HepG2 (cell line): ENCODE measurements at regions not wholly inside any gene's neighbourhood (a gene's known extent, or its start where the extent isn't known, plus 50 kb on each side); places are given as distances from the start of the nearest gene placed in this dataset.
"Not testable (repeated sequence)": the region's sequence is repeated elsewhere in the genome, so short reads cannot be mapped to it uniquely, and the experiment has no call there.

Experiments
- ATAC-seq: fragments of 200-7000 bp; cut with Tn5 transposase; 3 replicates; pipeline ENCODE4 v1.9.1; 2020; ENCODE audit warnings: mild to moderate bottlenecking, moderate library complexity
- BruUV-seq: library from RNA; stranded (reverse); fragments of 400-500 nt; replicated peaks from 2 replicates; lab custom pipeline; 2021; lab: Mats Ljungman, UMichigan
- CTCF ChIA-PET: fragments of 300-600 bp; formaldehyde crosslinking; extraction: SDS; loops from one replicate; lab custom pipeline; 2021; ENCODE audit warnings: low total read pairs, inconsistent platforms, low intra/inter-chr PET ratio; lab: Yijun Ruan, JAX
- POLR2A ChIA-PET: fragments of 350-600 bp; sonication (Branson Sonifier 250); formaldehyde crosslinking; loops from one replicate; lab custom pipeline; 2020; ENCODE audit warnings: antibody characterized with exemption, inconsistent platforms; lab: Yijun Ruan, JAX
- DNase-seq: peaks from one replicate; pipeline ENCODE4 v3.0.0-alpha.2; 2015; ENCODE audit warnings: low spot score
- FAIRE-seq: peaks from 3 replicates; lab custom pipeline; 2011; peaks lifted over from hg19 to GRCh38; lab: Jason Lieb, UNC
- H2AFZ ChIP-seq: one replicate; pipeline ENCODE4 v1.6.1; 2011; ENCODE audit warnings: low read length, inconsistent platforms
- H3K27ac ChIP-seq: fragments of 300-600 bp; 3 replicates; pipeline ENCODE4 v1.8.0; 2011; ENCODE audit warnings: mixed run types, mild to moderate bottlenecking, mixed read lengths, low read length, inconsistent platforms; ENCODE audit not compliant: insufficient read depth; ENCODE audit errors: extremely low read length
- H3K27me3 ChIP-seq, 2 experiments: fragments of 200-600 bp in 1 of 2; 2 replicates in 1 of 2; 3 replicates in 1 of 2; pipeline versions ENCODE4 v1.6.0 to v1.8.0; 2011; ENCODE audit warnings: low read length in 2 of 2, mild to moderate bottlenecking in 2 of 2, moderate library complexity in 2 of 2, inconsistent platforms in 1 of 2; ENCODE audit not compliant: insufficient read depth in 2 of 2, control insufficient read depth in 1 of 2
- H3K36me3 ChIP-seq, 2 experiments: fragments of 200-600 bp in 1 of 2; replicated peaks in 1 of 2; 2 replicates in 1 of 2; 3 replicates in 1 of 2; pipeline versions ENCODE4 v1.5.1 to v1.8.0; 2011; ENCODE audit warnings: low read length in 2 of 2, inconsistent platforms in 1 of 2; ENCODE audit not compliant: insufficient read depth in 2 of 2, control insufficient read depth in 1 of 2
- H3K4me1 ChIP-seq: 2 replicates; pipeline ENCODE4 v1.5.1; 2012; ENCODE audit warnings: low read length, inconsistent platforms; ENCODE audit not compliant: insufficient read depth
- H3K4me2 ChIP-seq: 2 replicates; pipeline ENCODE4 v1.6.0; 2011; ENCODE audit warnings: low read depth, low read length, inconsistent platforms
- H3K4me3 ChIP-seq, 3 experiments: fragments of 200-600 bp in 1 of 3; sonication (generic), shearing (Covaris generic) in 1 of 3; replicated peaks in 1 of 3; 2 replicates each; pipeline ENCODE4 v1.5.1; 2011 to 2016; ENCODE audit warnings: low read length in 3 of 3, inconsistent platforms in 2 of 3, low read depth in 2 of 3, mild to moderate bottlenecking in 2 of 3, control low read depth in 1 of 3, mixed read lengths in 1 of 3; ENCODE audit not compliant: insufficient read depth in 1 of 3
- H3K79me2 ChIP-seq: one replicate; pipeline ENCODE4 v1.6.1; 2011; ENCODE audit warnings: low read length, inconsistent platforms; ENCODE audit not compliant: insufficient read depth
- H3K9ac ChIP-seq: 2 replicates; pipeline ENCODE4 v1.6.0; 2011; ENCODE audit warnings: mild to moderate bottlenecking, low read depth, low read length, inconsistent platforms; ENCODE audit not compliant: insufficient read depth
- H3K9me3 ChIP-seq: 2 replicates; pipeline ENCODE4 v1.5.1; 2012; ENCODE audit warnings: mild to moderate bottlenecking, low read length
- H4K20me1 ChIP-seq: 2 replicates; pipeline ENCODE4 v1.6.0; 2011; ENCODE audit warnings: inconsistent platforms, mild to moderate bottlenecking, low read length, moderate library complexity; ENCODE audit not compliant: insufficient read depth
- EEA1 ChIP-seq: sonication (generic); formaldehyde crosslinking; IDR thresholded peaks from 2 replicates; pipeline ENCODE4 v1.5.1; 2020; ENCODE audit warnings: mild to moderate bottlenecking, missing genetic modification reagents, borderline replicate concordance
- HCFC1 ChIP-seq: fragments of 150-350 bp; IDR thresholded peaks from 2 replicates; pipeline ENCODE4 v1.6.1; 2014; ENCODE audit warnings: low read depth, low read length
- MNT ChIP-seq: fragments of 450-650 bp; IDR thresholded peaks from 2 replicates; pipeline ENCODE4 v1.6.1; 2016
- REPIN1 ChIP-seq: sonication (generic); formaldehyde crosslinking; IDR thresholded peaks from 2 replicates; pipeline ENCODE4 v1.8.0; 2022; ENCODE audit warnings: missing genetic modification reagents, low read depth, mild to moderate bottlenecking, borderline replicate concordance
- ZNF253 ChIP-seq: sonication (generic); formaldehyde crosslinking; IDR thresholded peaks from 2 replicates; pipeline ENCODE4 v1.8.0; 2022; ENCODE audit warnings: mild to moderate bottlenecking, missing genetic modification reagents, borderline replicate concordance
- ZNF530 ChIP-seq: sonication (generic); formaldehyde crosslinking; IDR thresholded peaks from 2 replicates; pipeline ENCODE4 v1.5.0; 2020; ENCODE audit warnings: low read depth, mild to moderate bottlenecking, missing genetic modification reagents
- ZNF546 ChIP-seq: sonication (generic); formaldehyde crosslinking; conservative IDR thresholded peaks from 2 replicates; pipeline ENCODE4 v1.8.1; 2023; ENCODE audit warnings: mild to moderate bottlenecking, missing genetic modification reagents
- ZNF775 ChIP-seq: sonication (generic); formaldehyde crosslinking; IDR thresholded peaks from 2 replicates; pipeline ENCODE4 v1.4.0; 2020; ENCODE audit warnings: missing genetic modification reagents, mild to moderate bottlenecking, moderate library complexity, borderline replicate concordance
- WGBS: methylation state at CpG from one replicate; pipeline ENCODE4 v1.1.6; 2017; ENCODE audit warnings: low lambda C conversion rate; 5-methylcytosine and 5-hydroxymethylcytosine counted together
- in situ Hi-C: cut with HindIII; loops from 2 replicates; pipeline ENCODE4 v1.10.0; 2017; ENCODE audit warnings: low pct_unique_long_range_greater_than_20kb; ENCODE audit not compliant: extremely low pct_ligation_motif_present
- intact Hi-C: fragments of 100-400 bp; cut with micrococcal nuclease; formaldehyde crosslinking; loops from one replicate; pipeline ENCODE4 v1.10.0; 2022; ENCODE audit not compliant: unreplicated experiment

DNA sequence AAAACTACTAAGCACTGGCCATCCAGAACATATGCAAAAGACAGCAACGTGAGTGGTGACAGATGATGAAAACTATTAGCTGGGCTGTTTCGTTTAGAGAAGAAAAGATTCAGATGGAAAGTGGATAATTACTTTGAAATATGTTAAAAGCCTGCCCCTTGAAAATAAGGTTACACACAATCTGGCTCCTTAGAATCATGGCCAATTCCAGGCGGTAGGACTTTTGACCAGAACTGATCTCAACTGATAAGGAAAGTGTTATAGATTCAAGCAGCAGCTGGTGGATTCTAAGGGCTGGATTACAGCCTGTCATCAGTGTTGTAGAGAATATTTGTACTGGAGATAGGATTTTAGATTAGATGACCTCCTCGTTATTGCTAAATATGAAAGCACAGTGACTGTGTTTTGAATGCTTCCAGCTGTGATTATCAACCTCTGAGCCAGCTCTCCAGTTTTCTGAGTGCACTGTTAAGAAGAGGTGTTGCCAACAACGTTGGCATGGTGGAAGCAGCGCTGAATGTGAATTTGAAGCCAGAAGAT, 75.1 kb downstream of the KBTBD2 start:
- H3K4me3 ChIP-seq, BruUV-seq, DNase-seq, ATAC-seq, H3K27me3 ChIP-seq, H3K4me2 ChIP-seq, H2AFZ ChIP-seq, H3K4me1 ChIP-seq, H3K27ac ChIP-seq, intact Hi-C loops, H3K79me2 ChIP-seq, POLR2A ChIA-PET, H4K20me1 ChIP-seq, in situ Hi-C loops, CTCF ChIA-PET, FAIRE-seq, H3K36me3 ChIP-seq, H3K9me3 ChIP-seq, H3K9ac ChIP-seq: not testable (repeated sequence)
- 77% methylated on average over 6 of the region's 6 CpGs for WGBS

GRCh38 chr7:32814779-32815178, 76.8 kb downstream of the KBTBD2 start:
- CTCF ChIA-PET, ATAC-seq, H3K4me2 ChIP-seq, H3K27me3 ChIP-seq, H3K36me3 ChIP-seq, intact Hi-C loops, H3K4me3 ChIP-seq, H4K20me1 ChIP-seq, DNase-seq, H3K27ac ChIP-seq, H3K4me1 ChIP-seq, H3K9me3 ChIP-seq, H3K9ac ChIP-seq, H2AFZ ChIP-seq, POLR2A ChIA-PET, BruUV-seq, in situ Hi-C loops, FAIRE-seq, H3K79me2 ChIP-seq: not testable (repeated sequence)

- POLR2A ChIA-PET: no interaction called here
- ATAC-seq (no peak), FAIRE-seq (no peak), DNase-seq (no peak)
- Histone ChIP-seq H3K4me3 (no peak overlapping the region), H3K36me3 (no peaks in the 10 kb centered on the region), H3K27ac (no peak overlapping the region), H3K9me3 (no peaks in the 10 kb centered on the region), H3K9ac (no peak overlapping the region), H3K4me2 (no peak overlapping the region), H3K79me2 (no peaks in the 10 kb centered on the region), H2AFZ (no peak overlapping the region), H4K20me1 (no peaks in the 10 kb centered on the region), H3K4me1 (no peaks in the 10 kb centered on the region), H3K27me3 (no peaks in the 10 kb centered on the region)
- no peak for TF ChIP-seq ZNF253 (CRISPR knock-in tag)
- no peak for TF ChIP-seq ZNF775 (CRISPR knock-in tag)
- no peak for TF ChIP-seq EEA1 (CRISPR knock-in tag)
- TF ChIP-seq HCFC1: no peak
- TF ChIP-seq REPIN1: no peak
- TF ChIP-seq ZNF530 (CRISPR knock-in tag): no peak
- TF ChIP-seq MNT: no peak
- no peak for TF ChIP-seq ZNF546
- 50% methylated on average over 2 of the region's 2 CpGs for WGBS
- intact Hi-C loops (no loop called here), in situ Hi-C loops (no loop called here)
- no TSS peak for BruUV-seq
- CTCF ChIA-PET: no interaction called here
Observed at GRCh38 chr7:32809871-32810270, 81.7 kb downstream of the KBTBD2 start.
